GM18502 (cell line): ENCODE measurements at regions not wholly inside any gene's neighbourhood (a gene's known extent, or its start where the extent isn't known, plus 50 kb on each side); places are given as distances from the start of the nearest gene placed in this dataset.
A peak's percentile ranks its signal among the peaks of the same experiment; 100 is the strongest.
"Not testable (repeated sequence)": the region's sequence is repeated elsewhere in the genome, so short reads cannot be mapped to it uniquely, and the experiment has no call there.

ENCODE experiments used
- ATAC-seq: cut with Tn5 transposase; IDR thresholded peaks from one replicate; pipeline ENCODE4 v1.9.1; 2021; ENCODE audit warnings: mild to moderate bottlenecking; ENCODE audit not compliant: unreplicated experiment, poor library complexity

DNA sequence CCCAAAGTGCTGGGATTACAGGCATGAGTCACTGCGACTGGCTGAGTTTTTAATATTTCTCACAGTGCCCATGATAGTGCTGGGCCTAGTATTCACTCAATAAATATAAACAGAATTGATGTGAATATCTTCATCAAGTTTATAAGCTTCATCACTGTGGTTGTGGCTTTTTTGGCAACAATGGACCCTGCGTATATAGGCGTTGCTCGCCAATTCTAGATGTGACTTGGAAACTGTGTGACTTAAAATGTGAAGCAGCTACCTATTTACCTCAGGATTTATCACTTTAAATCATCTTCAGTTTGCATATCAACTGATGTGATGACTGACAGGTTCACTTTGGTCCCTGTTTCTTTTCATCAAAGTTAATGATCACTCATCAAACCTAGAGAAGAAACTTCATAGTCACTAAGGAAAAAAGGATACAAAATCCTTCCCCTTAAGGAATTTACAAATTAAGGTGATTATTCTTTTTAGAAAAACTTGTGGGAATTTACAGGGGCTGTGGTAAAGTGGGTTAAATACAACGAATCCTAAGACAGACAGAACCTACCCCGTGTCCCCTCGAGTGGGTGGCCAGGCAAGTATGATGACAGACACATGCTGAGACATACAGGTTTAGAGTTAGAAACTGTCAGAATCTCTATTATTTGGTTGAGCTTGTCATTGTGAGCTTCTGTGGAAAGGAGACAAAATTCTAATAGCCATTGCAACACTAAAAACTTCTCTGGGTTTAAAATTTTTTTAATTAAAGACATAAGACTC, 101.3 kb downstream of the AKAP11 start:
- no peak for ATAC-seq

GRCh38 chr13:42375663-42376062, 103.7 kb downstream of the AKAP11 start:
- no peak for ATAC-seq

DNA sequence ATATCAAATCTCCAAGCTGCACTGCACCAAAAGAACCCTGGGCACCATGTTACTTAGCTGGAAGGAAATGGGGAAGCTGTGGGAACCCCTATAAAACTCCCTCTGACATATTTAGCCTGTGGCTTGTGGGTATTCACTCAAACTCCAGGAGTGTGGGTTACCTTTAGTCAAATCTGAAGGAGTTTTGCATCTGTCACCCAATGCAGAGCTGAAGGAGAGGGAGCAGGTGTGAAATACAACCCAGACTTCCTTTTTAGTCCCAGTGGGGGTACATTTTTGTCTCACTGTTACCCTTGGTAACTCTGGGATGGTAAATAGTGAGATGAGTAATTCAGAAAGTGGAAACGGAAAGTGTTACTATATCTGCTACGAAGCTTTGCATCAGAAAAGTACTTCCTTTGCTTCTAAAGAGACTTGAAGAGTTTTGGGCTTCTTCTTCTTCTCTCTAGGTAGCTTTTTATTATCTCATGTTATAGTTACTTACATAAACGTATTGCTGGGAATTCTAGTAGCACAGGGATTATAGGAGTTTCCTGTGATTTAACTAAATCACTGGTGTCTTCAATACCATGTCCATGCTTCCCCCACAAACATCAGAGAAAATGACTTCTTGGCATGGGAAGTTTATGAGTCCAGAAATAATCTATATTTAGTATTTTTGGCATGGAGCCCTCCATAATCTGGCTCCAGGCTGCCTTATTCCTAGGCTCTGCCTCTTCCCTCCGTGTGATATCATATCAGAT, 105.9 kb downstream of the AKAP11 start:
- peak; percentile 87 for ATAC-seq

- peak; percentile 28 for ATAC-seq
Measured at GRCh38 chr13:42378383-42378780, 106.4 kb downstream of the AKAP11 start.

- ATAC-seq = no peak
Measured at GRCh38 chr13:42379241-42379640, 107.3 kb downstream of the AKAP11 start.

DNA sequence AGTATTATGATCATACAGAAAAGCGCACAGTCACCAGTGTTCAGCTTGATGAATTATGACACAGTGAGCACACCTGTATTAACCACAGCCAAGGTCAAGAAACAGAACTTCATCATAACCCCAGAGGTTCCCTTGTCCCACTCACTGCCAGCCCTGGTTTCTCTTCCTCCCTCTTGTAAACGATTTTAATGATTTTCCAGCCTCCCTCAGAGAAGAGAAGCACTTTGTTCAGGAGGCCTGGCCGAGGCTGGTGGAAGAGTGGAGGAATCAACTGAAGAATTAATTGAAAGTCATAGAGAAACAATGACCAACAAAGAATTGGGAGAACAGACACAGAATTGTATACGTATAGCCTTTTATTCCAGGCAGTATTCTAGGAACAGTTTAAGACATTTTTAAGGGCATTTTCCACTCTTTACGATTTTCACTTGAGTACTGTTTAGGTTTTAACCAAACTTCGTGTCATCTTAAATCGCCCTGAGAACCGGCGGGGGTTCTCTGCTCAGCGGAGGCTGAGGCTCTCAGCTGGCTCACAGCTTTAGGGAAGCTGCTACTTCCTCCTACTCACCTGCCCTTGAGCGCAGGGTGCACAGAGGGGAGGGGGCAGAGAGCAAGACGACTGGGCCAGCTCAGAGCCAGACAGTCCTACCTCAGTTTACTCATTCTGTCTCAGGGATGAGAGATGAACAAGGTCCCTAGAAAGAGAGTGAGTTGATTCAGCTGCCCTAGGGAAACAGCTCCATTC, 108.6 kb downstream of the AKAP11 start:
- peak; percentile 46 for ATAC-seq

- ATAC-seq = no peak
Measured at GRCh38 chr13:42381165-42381425, 109.1 kb downstream of the AKAP11 start.

- not testable (repeated sequence) for ATAC-seq
Measured at GRCh38 chr13:42381426-42381825, 109.5 kb downstream of the AKAP11 start.

DNA sequence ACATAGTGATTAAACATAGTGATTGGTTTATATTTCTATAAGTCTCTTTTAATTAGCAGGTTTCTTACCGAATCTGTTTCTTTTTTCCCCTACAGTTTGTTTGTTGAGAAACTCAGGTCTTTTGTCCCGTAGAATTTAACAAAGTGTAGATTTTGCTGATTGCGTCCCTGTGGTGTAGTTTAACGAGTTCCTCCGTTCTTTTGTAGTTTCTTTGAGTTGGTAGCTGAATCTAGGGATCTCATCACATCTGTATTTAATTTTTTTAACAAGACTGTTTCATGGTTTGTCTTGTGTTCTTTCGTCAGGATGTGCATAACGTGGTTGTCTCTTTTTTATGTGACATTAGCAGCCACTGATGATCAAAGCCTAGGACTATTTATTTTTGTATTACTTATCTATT, 111.1 kb downstream of the AKAP11 start:
- no peak for ATAC-seq

DNA sequence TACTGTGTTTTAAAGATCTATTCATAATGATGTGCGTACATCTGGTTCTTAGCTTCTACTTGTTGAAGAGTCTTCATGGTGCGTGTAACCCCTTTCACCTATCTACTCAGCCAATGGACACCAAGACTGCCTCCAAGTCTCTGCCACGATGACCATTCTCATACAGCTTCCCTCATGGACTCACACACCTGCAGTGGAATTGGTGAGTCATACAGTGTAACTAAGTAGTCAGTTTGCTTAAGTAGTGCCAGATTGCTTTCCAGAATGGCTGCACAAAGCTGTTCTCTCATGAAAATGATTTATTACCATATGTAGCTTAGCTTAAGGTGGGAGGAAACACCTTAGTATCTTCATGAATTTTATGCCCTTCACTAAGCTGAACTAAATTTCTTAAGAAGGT, 112.3 kb downstream of the AKAP11 start:
- no peak for ATAC-seq

DNA sequence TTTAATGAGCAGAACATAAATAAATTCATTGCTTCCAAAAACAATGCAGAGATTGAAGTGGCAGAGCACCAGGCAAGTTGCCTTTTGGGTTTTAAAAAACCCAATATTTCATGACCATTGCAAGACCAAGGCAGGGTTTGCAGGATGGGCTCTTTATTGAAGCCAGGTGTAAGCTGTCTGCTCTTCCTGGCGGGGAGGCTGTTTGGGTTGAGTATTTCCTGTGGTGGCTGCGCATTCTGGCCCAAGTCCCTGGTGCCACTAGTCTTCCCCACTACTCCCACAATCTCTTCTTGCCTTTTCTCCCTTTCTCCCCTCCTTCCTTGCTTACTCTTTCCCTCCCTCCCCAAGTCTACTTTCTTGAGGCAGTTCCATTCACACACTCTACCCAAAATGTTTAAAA, 116.4 kb downstream of the AKAP11 start:
- no peak for ATAC-seq

DNA sequence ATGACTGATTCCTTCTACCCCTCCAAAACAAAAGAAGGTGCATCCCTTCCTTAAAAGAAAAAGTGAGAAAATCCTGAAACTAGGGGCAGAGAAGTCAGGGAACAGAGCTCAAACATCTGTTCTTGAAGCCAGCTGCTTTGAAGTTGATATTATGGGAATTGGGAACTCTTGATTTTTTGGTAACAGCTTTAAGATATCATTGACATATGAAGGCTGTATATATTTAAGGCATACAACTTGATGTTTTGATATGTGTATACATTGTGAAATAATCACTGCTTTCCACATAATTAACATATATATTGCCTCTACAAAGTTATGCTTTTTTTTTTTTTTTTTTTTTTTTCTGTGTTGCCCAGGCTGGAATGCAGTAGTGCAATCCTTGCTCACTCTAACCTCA, 117.1 kb downstream of the AKAP11 start:
- no peak for ATAC-seq

- no peak for ATAC-seq
Measured at GRCh38 chr13:42392180-42392579, 120.2 kb downstream of the AKAP11 start.

DNA sequence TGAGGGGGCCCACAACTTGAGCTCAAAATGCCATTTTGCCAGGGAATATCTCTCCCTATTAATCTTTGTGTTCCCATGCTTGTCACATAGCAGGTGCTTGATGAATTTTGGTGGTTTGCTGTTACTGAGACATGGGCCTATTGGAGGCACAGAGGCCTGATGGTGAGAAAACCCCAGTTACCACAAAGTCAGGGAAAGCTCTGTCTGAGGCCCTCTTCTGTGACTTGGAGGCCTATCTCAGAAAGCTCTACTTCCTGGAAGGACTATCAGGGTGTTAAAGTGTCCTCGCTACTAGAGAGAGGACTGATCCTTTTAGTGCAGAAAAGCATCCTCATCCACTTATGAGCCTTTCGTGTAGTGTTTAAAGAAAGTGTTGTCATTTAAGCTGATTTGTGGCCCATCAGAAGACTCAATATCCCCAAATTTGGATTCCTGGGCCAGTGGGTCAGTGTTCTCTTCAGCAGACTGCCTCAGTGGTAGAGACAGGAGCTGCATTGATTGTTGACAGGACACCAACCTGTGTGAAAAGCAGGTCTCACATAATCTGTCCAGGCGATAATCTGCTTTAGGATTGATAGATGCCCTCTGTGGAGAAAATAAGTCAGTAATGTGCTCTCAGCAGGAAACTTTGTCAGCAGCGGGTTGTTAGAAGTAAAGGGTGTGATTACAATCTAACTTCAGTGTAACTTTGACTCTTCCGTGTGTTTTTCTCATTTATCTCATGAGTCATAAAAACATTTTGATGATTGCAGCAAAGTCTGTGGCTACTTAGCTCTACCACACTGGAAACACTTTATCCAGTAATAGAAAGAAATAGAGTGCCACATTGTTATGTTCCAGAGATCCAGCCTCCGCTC, 121.0 kb downstream of the AKAP11 start:
- no peak for ATAC-seq

DNA sequence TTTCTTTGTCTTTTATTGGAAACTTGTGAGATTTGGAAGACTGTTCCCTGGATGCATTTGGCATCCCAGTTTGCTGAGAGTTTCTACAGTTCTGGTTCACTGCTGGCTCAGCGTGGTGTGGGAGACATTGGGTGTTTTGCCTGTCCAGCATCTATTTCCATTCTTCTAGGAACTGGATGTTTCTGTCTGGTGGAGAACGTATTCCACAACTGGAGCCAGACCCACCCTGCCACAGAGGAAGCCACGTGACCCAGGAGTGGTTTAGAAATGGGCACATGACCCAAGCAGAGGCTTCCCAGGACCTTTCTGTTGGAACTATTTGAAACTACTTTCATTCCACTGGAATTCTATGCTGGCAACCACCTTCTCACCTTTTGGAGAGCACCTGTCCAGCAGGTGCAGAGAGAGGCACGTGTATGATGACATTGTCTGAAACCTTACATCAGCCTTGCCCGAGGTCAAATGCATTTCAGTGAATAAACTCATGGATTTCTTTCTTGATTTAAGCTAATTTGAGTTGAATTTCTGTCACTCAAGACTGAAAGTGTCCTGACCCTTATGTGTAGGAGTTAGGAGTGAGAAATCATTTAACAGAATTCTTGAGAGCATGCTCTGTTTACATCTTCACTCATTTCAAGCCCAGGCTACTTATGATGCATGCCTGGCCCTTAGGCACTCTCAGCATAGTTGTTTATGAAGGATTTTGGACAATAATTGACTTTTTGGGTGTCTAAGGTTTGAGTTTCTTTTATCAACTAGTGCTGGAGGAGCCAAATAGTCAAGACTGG, 121.8 kb downstream of the AKAP11 start:
- ATAC-seq = no peak

DNA sequence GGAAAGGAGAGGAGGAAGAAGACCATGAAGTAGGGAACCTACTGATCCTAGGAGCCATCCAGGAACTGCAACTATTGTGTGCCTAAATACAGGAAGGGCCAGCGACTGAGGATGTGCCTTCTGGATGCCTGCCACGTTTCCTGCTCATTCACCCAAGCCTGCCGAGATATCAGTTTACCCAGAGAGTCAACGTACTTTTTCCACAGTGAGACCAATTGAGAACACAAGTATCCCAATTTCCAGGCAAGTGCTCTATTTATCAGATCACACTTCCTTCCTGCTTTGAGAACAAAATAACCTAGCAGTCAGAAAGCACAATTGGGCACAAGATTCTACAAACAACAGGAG, 122.4 kb downstream of the AKAP11 start:
- ATAC-seq = no peak

- no peak for ATAC-seq
Measured at GRCh38 chr13:42394711-42395085, 122.7 kb downstream of the AKAP11 start.

- ATAC-seq = no peak
Measured at GRCh38 chr13:42395086-42395821, 123.3 kb downstream of the AKAP11 start.

DNA sequence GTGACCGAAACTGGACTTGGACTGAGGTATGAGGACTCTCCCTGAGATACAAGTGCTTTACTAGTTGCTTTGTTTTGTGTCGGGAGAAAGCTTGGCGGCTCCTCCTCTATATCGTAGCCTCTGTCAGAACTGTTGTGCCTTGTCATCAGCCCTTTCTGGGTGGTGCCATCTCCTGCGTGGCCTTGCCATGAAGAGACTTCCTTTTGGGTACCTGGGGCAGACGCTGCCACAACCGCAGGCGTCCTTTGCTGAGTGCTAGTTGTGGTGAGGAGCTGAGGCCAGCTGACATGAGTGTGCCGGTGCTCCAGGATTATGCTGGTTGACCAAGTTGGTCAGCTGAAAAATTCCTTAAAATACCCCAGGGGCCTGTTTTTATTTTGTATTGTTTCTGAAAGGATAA, 124.5 kb downstream of the AKAP11 start:
- no peak for ATAC-seq
